ENCODE measurements at regions not wholly inside any gene's neighbourhood (a gene's known extent, or its start where the extent isn't known, plus 50 kb on each side); places are given as distances from the start of the nearest gene placed in this dataset.
"Not testable (repeated sequence)": the region's sequence is repeated elsewhere in the genome, so short reads cannot be mapped to it uniquely, and the experiment has no call there.

DNA sequence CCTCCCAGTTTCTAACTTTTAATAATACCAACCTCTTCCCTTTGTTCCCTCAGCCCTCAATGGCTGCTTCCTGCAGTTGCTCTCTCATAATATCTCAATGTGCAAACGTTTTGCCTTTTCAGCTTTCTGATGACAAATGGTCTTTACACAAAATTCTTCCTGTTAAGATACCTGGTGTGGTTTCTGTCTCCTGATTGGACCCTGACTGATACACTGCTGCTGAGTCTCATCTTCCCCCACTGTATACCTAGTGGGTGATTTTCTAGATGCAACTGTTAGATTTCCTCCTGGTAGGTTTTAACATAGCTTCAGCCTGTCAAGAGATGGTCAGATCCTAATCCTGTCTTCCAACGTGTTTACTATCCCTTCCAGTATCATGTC, 147.9 kb upstream of the TOP1 start:
- TF ChIP-seq, protein P1, sequence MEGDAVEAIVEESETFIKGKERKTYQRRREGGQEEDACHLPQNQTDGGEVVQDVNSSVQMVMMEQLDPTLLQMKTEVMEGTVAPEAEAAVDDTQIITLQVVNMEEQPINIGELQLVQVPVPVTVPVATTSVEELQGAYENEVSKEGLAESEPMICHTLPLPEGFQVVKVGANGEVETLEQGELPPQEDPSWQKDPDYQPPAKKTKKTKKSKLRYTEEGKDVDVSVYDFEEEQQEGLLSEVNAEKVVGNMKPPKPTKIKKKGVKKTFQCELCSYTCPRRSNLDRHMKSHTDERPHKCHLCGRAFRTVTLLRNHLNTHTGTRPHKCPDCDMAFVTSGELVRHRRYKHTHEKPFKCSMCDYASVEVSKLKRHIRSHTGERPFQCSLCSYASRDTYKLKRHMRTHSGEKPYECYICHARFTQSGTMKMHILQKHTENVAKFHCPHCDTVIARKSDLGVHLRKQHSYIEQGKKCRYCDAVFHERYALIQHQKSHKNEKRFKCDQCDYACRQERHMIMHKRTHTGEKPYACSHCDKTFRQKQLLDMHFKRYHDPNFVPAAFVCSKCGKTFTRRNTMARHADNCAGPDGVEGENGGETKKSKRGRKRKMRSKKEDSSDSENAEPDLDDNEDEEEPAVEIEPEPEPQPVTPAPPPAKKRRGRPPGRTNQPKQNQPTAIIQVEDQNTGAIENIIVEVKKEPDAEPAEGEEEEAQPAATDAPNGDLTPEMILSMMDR (IDR thresholded peaks at IDR 0.05; ENCODE audit: low read depth, low read length), result no peak
- peaks cover 38% of the 10 kb centered on the region for H3K27me3 ChIP-seq (ENCODE audit: insufficient read depth, low read depth, severe bottlenecking)
- DNase-seq, result no peak

DNA sequence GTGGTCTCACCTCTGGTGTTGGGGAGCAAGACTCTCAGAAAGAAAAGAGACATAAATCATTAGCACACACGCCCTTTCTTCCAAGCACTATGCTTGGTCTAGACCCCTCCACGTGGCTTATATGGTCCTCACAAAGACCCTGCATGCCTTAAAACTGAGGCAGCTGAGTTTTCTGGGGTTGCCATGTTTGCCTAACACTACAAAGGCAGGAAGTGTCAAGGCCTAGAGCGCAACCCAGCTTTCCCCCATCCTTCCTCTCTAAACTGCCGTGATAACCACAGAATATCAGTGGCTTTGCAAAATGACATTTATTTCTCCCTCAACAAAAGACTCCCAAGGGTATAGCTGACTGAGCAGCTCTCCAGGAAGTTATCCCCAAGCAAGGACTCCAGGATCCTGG, 146.5 kb upstream of the TOP1 start:
- TF ChIP-seq, protein P1 (IDR thresholded peaks at IDR 0.05; ENCODE audit: low read depth, low read length), result no peak
- no peak overlapping the region for H3K4me3 ChIP-seq (ENCODE audit: low read depth, low read length)

More for the DNA sequence above, 147.9 kb upstream of the TOP1 start:
- Histone ChIP-seq H3K9me3 (ENCODE audit: severe bottlenecking) (no peaks in the 10 kb centered on the region), H3K36me3 (no peaks in the 10 kb centered on the region), H3K27ac (no peak overlapping the region), H3K4me3 (ENCODE audit: low read depth, low read length) (no peak overlapping the region)

DNA sequence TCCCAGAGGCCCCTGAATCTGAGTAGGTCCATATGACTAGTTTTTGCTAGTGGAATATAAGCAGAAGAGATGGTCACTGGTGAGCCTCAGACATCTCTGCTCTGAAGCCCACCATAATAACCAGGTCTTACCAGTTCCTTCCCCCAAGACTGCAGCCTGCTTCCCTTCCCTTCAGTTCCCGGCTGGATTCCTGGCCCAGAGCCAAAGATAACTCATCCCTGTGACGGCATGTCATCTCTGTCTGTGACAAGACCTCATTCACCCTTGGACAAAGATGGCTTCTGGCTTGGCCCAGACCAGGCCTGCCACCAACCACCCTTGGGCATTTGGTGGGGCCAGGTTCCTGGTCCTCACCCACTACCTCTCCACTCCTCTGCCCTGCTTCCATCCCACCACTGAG, 145.5 kb upstream of the TOP1 start:
- DNase-seq, result no peak
- Histone ChIP-seq H3K36me3 (no peaks in the 10 kb centered on the region), H3K9me3 (ENCODE audit: severe bottlenecking) (no peaks in the 10 kb centered on the region), H3K27me3 (ENCODE audit: insufficient read depth, low read depth, severe bottlenecking) (peaks cover 55% of the 10 kb centered on the region), H3K27ac (no peak overlapping the region), H3K4me3 (ENCODE audit: low read depth, low read length) (no peak overlapping the region)
- TF ChIP-seq, protein P1 (IDR thresholded peaks at IDR 0.05; ENCODE audit: low read depth, low read length), result no peak

More for the DNA sequence above, 146.5 kb upstream of the TOP1 start:
- H3K27ac ChIP-seq, result no peak overlapping the region
- H3K9me3 ChIP-seq (ENCODE audit: severe bottlenecking), result no peaks in the 10 kb centered on the region
- peaks cover 50% of the 10 kb centered on the region for H3K27me3 ChIP-seq (ENCODE audit: insufficient read depth, low read depth, severe bottlenecking)
- H3K36me3 ChIP-seq, result no peaks in the 10 kb centered on the region
- DNase-seq, result no peak

DNA sequence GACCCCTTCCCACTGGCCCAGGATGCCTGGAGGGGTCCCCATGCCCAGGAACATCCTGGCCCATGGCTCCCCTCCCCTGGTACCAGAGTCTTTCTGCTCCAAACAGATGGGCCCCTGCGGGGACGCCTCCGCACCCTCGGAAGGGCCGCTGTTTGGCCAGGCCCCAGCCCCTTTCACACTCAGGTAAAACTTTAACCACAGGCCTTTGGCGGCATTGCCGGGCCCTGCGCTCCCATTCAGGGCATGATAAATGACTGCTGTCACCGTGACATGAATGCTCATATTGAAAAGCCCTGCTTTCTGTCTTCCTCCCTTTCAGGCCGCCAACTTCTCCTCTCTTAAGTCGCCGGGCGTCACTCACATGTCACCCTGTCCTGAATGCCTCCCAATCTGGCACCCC, 141.5 kb upstream of the TOP1 start:
- no peaks in the 10 kb centered on the region for H3K36me3 ChIP-seq

DNA sequence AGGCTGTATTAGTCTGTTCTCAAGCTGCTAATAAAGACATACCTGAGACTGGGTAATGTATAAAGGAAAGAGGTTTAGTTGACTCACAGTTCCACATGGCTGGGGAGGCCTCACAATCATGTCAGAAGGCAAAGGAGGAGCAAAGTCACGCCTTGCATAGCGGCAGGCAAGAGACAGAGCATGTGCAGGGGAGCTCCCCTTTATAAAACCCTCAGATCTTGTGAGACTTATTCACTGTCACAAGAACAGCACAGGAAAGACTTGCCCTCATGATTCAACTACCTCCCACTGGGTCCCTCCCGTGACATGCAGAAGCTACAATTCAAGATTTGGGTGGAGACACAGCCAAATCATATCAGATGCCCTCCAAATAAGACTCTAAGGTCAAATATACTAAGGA, 139.4 kb upstream of the TOP1 start:
- not testable (repeated sequence) for H3K36me3 ChIP-seq; H3K9me3 ChIP-seq (ENCODE audit: severe bottlenecking)
- H3K27me3 ChIP-seq (ENCODE audit: insufficient read depth, low read depth, severe bottlenecking), result peaks cover 79% of the 10 kb centered on the region

More for the DNA sequence above, 141.5 kb upstream of the TOP1 start:
- no peak overlapping the region for H3K4me3 ChIP-seq (ENCODE audit: low read depth, low read length)
- H3K9me3 ChIP-seq (ENCODE audit: severe bottlenecking), result no peaks in the 10 kb centered on the region
- no peak for DNase-seq
- H3K27ac ChIP-seq, result no peak overlapping the region
- TF ChIP-seq, protein P1 (IDR thresholded peaks at IDR 0.05; ENCODE audit: low read depth, low read length), result no peak
- H3K27me3 ChIP-seq (ENCODE audit: insufficient read depth, low read depth, severe bottlenecking), result peaks cover 73% of the 10 kb centered on the region

DNA sequence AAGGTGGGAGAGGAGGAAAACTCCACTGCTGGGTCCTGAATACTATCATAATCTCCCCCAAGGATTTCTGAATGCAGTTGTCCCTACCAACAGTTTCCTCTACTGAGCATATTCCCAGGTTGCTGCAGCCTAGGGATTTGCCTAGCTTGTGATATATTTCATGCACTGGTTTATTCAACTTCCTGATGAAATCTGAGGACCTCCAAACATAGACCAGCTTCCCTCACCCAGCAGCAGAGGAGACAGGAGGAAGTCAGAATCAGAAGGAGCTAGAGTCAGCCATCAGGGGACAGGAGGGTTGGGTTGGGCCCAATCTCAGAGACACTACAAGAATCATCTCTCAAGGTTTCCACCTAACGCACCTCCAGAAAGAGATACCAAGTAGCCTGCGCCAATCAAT, 138.4 kb upstream of the TOP1 start:
- H3K27ac ChIP-seq, result no peak overlapping the region
- DNase-seq, result no peak
- TF ChIP-seq, protein P1 (IDR thresholded peaks at IDR 0.05; ENCODE audit: low read depth, low read length), result no peak
- no peaks in the 10 kb centered on the region for H3K9me3 ChIP-seq (ENCODE audit: severe bottlenecking)
- no peaks in the 10 kb centered on the region for H3K36me3 ChIP-seq
- no peak overlapping the region for H3K4me3 ChIP-seq (ENCODE audit: low read depth, low read length)
- peaks cover 79% of the 10 kb centered on the region for H3K27me3 ChIP-seq (ENCODE audit: insufficient read depth, low read depth, severe bottlenecking)

More for the DNA sequence above, 139.4 kb upstream of the TOP1 start:
- not testable (repeated sequence) for H3K27ac ChIP-seq; H3K4me3 ChIP-seq (ENCODE audit: low read depth, low read length); DNase-seq

All from WERI-Rb-1 (cell line).